ENCODE measurements at regions not wholly inside any gene's neighbourhood (a gene's known extent, or its start where the extent isn't known, plus 50 kb on each side); places are given as distances from the start of the nearest gene placed in this dataset.

DNA sequence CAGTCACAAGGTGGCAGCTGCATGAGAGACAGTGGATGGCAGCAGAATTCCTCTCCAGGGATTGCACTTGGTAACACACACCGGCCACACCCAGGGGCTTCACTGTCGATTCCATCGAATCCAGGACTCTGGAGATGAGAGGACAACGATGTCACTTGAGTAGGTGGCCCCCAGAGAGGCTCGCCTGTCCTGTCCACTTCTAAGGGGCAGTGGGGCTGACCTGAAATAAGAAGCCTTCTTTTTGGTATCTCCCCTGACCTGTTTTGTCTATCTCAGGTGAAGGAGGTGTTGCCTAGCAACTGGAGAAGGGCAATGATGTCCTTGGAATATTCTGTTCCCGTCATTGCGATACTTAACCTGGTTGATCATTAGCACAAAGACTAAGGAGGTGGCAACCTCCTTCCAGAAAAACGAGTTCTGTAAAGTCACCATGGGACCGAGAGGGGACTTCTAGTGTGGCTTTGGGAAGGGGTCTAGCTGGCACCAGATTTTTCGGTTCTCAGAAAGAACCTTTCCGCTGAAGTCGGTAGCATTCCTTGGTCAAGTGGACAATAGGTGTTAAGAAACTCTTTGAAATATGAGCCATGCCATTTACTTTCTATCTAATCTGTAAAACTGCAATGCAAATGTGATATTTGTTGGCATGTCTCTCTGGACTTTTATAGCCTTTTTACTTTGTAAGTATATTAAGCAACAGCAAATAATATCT lies 85.2 kb upstream of the TMPRSS2 start:
- DNase-seq (ENCODE audit: low read depth): no peak
- no peak overlapping the region for H3K4me3 ChIP-seq (ENCODE audit: low read depth, low read length)
- TF ChIP-seq, protein P1, sequence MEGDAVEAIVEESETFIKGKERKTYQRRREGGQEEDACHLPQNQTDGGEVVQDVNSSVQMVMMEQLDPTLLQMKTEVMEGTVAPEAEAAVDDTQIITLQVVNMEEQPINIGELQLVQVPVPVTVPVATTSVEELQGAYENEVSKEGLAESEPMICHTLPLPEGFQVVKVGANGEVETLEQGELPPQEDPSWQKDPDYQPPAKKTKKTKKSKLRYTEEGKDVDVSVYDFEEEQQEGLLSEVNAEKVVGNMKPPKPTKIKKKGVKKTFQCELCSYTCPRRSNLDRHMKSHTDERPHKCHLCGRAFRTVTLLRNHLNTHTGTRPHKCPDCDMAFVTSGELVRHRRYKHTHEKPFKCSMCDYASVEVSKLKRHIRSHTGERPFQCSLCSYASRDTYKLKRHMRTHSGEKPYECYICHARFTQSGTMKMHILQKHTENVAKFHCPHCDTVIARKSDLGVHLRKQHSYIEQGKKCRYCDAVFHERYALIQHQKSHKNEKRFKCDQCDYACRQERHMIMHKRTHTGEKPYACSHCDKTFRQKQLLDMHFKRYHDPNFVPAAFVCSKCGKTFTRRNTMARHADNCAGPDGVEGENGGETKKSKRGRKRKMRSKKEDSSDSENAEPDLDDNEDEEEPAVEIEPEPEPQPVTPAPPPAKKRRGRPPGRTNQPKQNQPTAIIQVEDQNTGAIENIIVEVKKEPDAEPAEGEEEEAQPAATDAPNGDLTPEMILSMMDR (conservative IDR thresholded peaks at IDR 0.05; ENCODE audit: low read depth, low read length): no peak

DNA sequence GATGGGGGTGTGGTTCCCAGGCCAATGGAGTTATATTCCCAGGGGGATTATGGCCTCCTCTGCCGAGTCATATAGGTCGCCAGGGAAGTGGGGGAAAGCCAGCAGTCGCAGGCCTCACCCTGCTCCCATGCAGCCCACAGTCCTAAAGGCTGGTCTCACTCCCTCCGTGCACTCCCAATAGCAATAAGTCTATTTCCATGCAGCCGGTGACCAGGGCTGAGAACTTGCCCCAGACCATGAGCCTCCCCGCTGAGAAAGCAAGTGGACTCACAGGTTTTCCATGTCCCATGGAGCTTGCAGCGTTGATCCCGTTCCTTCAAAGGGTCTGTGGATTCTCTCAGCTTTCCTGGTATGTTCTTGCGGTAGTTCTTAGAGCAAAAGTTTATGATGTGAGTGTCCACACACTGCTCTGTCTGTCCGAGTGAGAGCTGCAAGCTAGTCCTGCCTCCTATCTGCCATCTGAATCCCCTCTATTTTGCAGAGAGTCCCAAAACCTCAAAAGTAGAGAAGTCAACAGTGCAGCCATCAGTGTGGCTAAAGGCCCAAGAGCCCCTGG lies 81.7 kb upstream of the TMPRSS2 start:
- DNase-seq (ENCODE audit: low read depth): no peak
- TF ChIP-seq, protein P1 (conservative IDR thresholded peaks at IDR 0.05; ENCODE audit: low read depth, low read length): no peak
- H3K4me3 ChIP-seq (ENCODE audit: low read depth, low read length): no peak overlapping the region

GRCh38 chr21:41589131-41589530 lies 81.2 kb upstream of the TMPRSS2 start:
- no peak for DNase-seq (ENCODE audit: low read depth)
- no peak overlapping the region for H3K4me3 ChIP-seq (ENCODE audit: low read depth, low read length)
- TF ChIP-seq, protein P1 (conservative IDR thresholded peaks at IDR 0.05; ENCODE audit: low read depth, low read length): peak; percentile 2

DNA sequence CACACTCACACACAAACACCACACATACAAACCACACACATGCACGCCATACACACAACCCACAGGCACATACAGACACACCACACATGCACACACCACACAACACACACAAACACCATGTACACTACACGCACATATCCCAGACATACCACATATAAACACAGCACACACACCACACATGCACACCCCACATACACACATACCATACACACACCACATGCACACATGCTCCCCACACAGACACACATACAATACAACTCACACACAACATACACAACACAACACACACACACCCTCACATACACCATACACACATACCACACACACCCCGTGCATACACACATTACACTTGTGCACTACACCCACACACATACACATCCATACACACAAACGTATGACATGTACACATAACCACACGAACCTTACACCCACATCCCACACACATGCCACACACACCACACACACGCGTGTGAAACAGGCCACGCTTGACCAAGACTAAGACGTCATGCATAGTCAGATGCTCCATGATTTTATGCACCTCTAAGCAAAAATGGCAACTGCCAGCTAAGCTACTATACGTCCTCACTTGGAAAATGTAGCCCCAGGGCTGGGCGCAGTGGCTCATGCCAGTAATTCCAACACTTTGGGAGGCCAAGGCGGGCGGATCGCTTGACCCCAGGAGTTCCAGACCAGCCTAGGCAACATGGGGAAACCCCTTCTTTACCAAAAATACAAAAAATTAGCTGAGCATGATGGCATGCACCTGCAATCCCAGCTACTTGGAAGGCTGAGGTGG lies 77.4 kb upstream of the TMPRSS2 start:
- no peak overlapping the region for H3K4me3 ChIP-seq (ENCODE audit: low read depth, low read length)
- TF ChIP-seq, protein P1 (conservative IDR thresholded peaks at IDR 0.05; ENCODE audit: low read depth, low read length): no peak
- DNase-seq (ENCODE audit: low read depth): no peak

GRCh38 chr21:41584603-41585176 lies 76.7 kb upstream of the TMPRSS2 start:
- H3K4me3 ChIP-seq (ENCODE audit: low read depth, low read length): no peak overlapping the region
- DNase-seq (ENCODE audit: low read depth): no peak
- TF ChIP-seq, protein P1 (conservative IDR thresholded peaks at IDR 0.05; ENCODE audit: low read depth, low read length): no peak

- TF ChIP-seq, protein P1 (conservative IDR thresholded peaks at IDR 0.05; ENCODE audit: low read depth, low read length): no peak
- DNase-seq (ENCODE audit: low read depth): peak; percentile 34
These were observed 75.4 kb upstream of the TMPRSS2 start for GRCh38 chr21:41583274-41583790.

More at GRCh38 chr21:41583274-41583790, 75.4 kb upstream of the TMPRSS2 start:
- no peak overlapping the region for H3K4me3 ChIP-seq (ENCODE audit: low read depth, low read length)
